ENCODE measurements at regions not wholly inside any gene's neighbourhood (a gene's known extent, or its start where the extent isn't known, plus 50 kb on each side); places are given as distances from the start of the nearest gene placed in this dataset.

DNA sequence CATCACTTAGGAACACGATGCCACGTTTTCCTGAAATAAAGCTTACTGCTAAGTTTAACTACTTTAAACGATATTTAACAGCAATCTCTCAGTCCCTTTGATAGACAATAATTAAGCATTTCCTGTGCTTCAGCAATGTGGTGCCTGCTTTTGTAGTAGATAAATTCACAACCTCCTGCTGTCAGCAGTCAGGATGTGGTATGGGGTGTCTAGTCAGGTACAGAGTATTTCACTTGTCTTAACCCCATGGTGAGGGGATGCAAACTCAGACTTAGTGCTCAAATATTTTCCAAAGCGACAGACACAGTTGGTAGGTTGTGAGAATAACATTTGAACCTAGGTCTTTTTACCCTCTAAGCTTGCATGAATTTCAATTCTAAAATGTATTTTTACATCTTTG is 526.2 kb upstream of the PFKP start:
- DNase-seq (no peak), ATAC-seq (no peak)
- intact Hi-C loops (cut with DNase I): no loop called here
- WGBS, 2 donors: 48 to 56% methylated on average over 4 of the region's 4 CpGs
- Histone ChIP-seq H3K36me3 (no peaks in the 10 kb centered on the region), H3K4me1 (no peaks in the 10 kb centered on the region), H3K4me3 (no peak overlapping the region), H3K27ac (no peak overlapping the region), H3K27me3 (peaks cover 0 to 4% (median 0%) of the 10 kb centered on the region in 7 donors), H3K9me3 (no peaks in the 10 kb centered on the region)
- TF ChIP-seq, protein P1, sequence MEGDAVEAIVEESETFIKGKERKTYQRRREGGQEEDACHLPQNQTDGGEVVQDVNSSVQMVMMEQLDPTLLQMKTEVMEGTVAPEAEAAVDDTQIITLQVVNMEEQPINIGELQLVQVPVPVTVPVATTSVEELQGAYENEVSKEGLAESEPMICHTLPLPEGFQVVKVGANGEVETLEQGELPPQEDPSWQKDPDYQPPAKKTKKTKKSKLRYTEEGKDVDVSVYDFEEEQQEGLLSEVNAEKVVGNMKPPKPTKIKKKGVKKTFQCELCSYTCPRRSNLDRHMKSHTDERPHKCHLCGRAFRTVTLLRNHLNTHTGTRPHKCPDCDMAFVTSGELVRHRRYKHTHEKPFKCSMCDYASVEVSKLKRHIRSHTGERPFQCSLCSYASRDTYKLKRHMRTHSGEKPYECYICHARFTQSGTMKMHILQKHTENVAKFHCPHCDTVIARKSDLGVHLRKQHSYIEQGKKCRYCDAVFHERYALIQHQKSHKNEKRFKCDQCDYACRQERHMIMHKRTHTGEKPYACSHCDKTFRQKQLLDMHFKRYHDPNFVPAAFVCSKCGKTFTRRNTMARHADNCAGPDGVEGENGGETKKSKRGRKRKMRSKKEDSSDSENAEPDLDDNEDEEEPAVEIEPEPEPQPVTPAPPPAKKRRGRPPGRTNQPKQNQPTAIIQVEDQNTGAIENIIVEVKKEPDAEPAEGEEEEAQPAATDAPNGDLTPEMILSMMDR (IDR thresholded peaks at IDR 0.05): no peak

DNA sequence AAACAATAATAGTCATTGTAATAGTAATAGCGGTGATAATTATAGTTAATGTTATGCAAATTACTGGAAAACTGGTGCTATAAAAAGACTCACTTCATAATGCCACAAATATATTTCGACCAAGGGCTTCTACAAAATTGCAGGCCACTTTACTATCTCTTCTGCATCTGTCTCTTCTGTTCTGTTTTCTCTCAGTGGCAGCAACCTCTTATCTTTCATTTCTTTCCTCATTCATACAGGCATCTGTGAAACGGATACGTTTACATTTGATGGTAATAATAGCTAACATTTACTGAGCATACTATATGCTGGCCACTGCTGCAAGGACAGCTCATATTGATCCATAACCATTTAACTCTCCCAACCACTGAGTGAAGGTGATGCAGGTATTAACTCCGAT is 537.4 kb upstream of the PFKP start:
- intact Hi-C loops (cut with DNase I): no loop called here
- no peak overlapping the region for H3K4me3 ChIP-seq
- peaks cover 0 to 4% (median 0%) of the 10 kb centered on the region in 7 donors for H3K27me3 ChIP-seq
- H3K9me3 ChIP-seq: no peaks in the 10 kb centered on the region
- no peak overlapping the region for H3K27ac ChIP-seq
- no peaks in the 10 kb centered on the region for H3K36me3 ChIP-seq
- ATAC-seq: no peak
- 32 to 42% methylated on average over 5 of the region's 5 CpGs for WGBS, 2 donors
- H3K4me1 ChIP-seq: no peaks in the 10 kb centered on the region
- TF ChIP-seq, protein P1 (IDR thresholded peaks at IDR 0.05): no peak
- DNase-seq: no peak

DNA sequence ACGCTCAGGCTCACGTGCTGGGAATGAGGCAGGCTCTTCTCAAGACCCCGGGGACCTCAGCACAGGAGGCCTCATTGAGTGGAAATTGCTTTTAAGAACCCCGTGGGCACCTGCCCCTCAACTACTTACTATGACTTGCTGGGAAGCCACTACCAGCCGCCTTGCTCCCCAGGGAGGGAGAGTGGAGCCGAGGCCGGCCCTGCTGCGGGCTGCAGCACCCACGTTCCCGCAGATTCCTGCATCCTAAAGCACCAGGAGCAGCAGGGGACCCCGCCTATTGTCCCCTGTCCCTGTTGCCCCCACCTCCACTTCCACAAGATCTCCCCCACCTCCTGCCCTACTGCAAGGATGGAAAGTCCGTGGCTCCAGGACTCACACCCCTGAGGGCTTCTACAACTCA is 541.6 kb upstream of the PFKP start:
- DNase-seq: no peak
- no peaks in the 10 kb centered on the region for H3K4me1 ChIP-seq
- H3K9me3 ChIP-seq: no peaks in the 10 kb centered on the region
- 79 to 86% methylated on average over 12 of the region's 12 CpGs for WGBS, 2 donors
- ATAC-seq: no peak
- H3K4me3 ChIP-seq: no peak overlapping the region
- intact Hi-C loops (cut with DNase I): loop anchor here in 1 of 10 donors (1.0 kb wide), 1 partner anchor 49 kb away; no protein-coding TSS in a partner anchor
- H3K27me3 ChIP-seq: peaks cover 0 to 4% (median 0%) of the 10 kb centered on the region in 7 donors
- no peak overlapping the region for H3K27ac ChIP-seq
- no peaks in the 10 kb centered on the region for H3K36me3 ChIP-seq
- TF ChIP-seq, protein P1 (IDR thresholded peaks at IDR 0.05): no peak

DNA sequence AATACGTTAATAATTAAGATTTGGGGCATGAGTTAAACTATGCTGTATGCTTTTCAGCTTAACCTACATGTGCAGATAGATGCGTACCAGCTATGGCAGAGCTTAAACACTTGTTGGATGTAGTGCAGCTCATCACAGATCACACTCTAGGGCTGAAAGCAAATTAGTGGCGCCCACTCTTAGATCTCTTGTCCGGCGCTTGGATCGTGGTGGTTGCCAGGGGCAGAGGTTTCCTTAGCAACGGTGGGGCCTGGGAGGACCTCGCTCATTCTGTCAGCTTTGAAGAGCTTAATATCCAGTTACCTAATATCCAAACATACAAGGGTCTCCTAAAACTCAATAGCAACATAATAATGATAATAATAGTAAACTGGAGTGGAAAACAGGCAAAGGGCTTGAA is 548.2 kb upstream of the PFKP start:
- DNase-seq (no peak), ATAC-seq (no peak)
- H3K4me1 ChIP-seq: no peaks in the 10 kb centered on the region
- no peaks in the 10 kb centered on the region for H3K27me3 ChIP-seq
- WGBS, 2 donors: 86% methylated on average over 8 of the region's 8 CpGs
- H3K9me3 ChIP-seq: peaks cover 0 to 13% (median 0%) of the 10 kb centered on the region in 11 donors
- H3K36me3 ChIP-seq: no peaks in the 10 kb centered on the region
- no peak overlapping the region for H3K4me3 ChIP-seq
- no peak overlapping the region for H3K27ac ChIP-seq
- TF ChIP-seq, protein P1 (IDR thresholded peaks at IDR 0.05): no peak
- intact Hi-C loops (cut with DNase I): no loop called here
